ENCODE measurements at regions not wholly inside any gene's neighbourhood (a gene's known extent, or its start where the extent isn't known, plus 50 kb on each side); places are given as distances from the start of the nearest gene placed in this dataset.

DNA sequence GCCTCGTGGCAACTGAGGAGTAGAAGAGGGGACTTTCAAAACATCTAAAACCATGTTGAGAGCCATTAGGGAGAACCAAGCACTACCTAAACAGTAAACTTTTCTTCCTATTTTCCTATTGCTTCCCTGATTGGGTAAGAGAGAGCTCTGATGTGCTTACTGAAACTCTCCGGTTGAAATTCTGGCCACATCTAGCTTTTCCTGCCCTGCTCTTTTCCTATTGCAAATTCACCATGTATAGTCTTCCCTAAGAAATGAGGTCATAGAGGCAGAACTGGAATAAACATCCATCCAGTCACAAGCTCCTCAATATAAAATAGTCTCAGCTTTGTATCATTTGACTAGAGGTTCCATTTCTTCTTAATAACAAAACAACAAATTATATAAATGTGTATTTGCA lies 199.5 kb upstream of the CNR1 start:
- DNase-seq (no peak), ATAC-seq (no peak)
- Histone ChIP-seq H3K9me3 (no peaks in the 10 kb centered on the region), H3K36me3 (ENCODE audit: low read depth) (no peaks in the 10 kb centered on the region), H3K4me3 (no peak overlapping the region), H3K4me1 (ENCODE audit: low read depth) (no peaks in the 10 kb centered on the region)
- intact Hi-C loops (cut with DNase I, micrococcal nuclease) = no loop called here
- TF ChIP-seq, protein P1, sequence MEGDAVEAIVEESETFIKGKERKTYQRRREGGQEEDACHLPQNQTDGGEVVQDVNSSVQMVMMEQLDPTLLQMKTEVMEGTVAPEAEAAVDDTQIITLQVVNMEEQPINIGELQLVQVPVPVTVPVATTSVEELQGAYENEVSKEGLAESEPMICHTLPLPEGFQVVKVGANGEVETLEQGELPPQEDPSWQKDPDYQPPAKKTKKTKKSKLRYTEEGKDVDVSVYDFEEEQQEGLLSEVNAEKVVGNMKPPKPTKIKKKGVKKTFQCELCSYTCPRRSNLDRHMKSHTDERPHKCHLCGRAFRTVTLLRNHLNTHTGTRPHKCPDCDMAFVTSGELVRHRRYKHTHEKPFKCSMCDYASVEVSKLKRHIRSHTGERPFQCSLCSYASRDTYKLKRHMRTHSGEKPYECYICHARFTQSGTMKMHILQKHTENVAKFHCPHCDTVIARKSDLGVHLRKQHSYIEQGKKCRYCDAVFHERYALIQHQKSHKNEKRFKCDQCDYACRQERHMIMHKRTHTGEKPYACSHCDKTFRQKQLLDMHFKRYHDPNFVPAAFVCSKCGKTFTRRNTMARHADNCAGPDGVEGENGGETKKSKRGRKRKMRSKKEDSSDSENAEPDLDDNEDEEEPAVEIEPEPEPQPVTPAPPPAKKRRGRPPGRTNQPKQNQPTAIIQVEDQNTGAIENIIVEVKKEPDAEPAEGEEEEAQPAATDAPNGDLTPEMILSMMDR (IDR thresholded peaks at IDR 0.05) = no peak

DNA sequence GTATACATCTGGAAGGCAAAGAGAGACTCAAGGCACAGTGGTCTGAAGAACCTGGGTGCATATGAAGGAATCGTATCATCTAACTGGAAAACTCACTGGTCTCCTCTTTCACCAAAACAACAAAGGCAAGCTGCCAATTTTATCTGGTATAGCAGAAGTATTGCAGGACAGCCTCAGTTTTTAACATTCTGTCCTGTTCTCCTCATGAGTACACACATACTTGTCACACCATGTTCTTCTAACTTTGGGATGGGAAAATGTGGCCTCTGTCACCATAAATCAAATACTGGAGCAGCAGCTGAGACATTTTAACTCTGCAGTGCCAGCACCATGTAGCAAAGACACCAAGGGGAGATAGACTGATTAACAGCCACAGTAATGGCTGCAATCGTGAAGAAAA lies 199.1 kb upstream of the CNR1 start:
- no peak for DNase-seq

DNA sequence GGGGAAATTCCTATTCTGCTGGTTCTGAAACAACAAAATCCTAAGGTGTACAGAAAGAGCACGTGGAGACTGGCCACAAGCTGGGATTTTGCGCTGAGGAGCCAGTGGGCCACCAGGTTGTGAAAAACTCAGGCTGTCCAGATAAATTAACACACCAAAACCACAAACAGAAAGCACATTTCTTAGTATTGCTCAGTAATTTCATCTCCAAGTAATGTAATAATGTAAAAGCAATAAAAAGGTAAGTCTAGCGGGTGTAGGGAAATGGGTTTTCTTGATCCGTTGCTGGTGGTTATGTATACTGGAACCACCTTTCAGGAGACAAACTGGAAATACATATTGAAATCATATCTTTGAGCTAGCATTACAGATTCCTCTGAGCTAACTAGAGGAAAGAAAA lies 195.6 kb upstream of the CNR1 start:
- H3K9me3 ChIP-seq = no peaks in the 10 kb centered on the region
- TF ChIP-seq, protein P1 (IDR thresholded peaks at IDR 0.05) = no peak
- no peak overlapping the region for H3K4me3 ChIP-seq
- no peak for DNase-seq
- no peaks in the 10 kb centered on the region for H3K4me1 ChIP-seq (ENCODE audit: low read depth)
- H3K36me3 ChIP-seq (ENCODE audit: low read depth) = no peaks in the 10 kb centered on the region
- no peak for ATAC-seq
- intact Hi-C loops (cut with DNase I, micrococcal nuclease) = no loop called here

More for the DNA sequence above, 199.1 kb upstream of the CNR1 start:
- no peak for ATAC-seq
- no peak overlapping the region for H3K4me3 ChIP-seq
- H3K4me1 ChIP-seq (ENCODE audit: low read depth) = no peaks in the 10 kb centered on the region
- H3K36me3 ChIP-seq (ENCODE audit: low read depth) = no peaks in the 10 kb centered on the region
- TF ChIP-seq, protein P1 (IDR thresholded peaks at IDR 0.05) = no peak
- intact Hi-C loops (cut with DNase I, micrococcal nuclease) = no loop called here
- no peaks in the 10 kb centered on the region for H3K9me3 ChIP-seq

DNA sequence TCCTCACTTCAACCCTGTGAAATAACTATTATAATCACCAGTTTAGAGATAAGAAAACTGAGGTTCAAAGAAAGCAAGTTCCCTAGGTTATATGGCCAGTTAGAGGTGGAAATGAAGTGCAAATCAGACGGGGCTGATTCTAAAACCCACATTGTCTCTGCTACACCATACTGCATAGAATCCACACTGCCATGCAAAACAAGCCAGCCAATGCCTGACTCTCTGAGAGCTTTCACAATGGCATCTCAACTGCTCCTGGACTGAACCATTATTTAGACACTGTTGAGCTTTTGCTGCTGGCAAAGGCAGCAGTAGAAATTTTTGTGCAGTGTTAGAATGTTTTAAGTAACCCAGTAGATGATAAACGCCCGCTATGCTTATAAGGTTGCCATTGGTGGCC lies 195.2 kb upstream of the CNR1 start:
- Histone ChIP-seq H3K4me1 (ENCODE audit: low read depth) (no peaks in the 10 kb centered on the region), H3K9me3 (no peaks in the 10 kb centered on the region), H3K36me3 (ENCODE audit: low read depth) (no peaks in the 10 kb centered on the region), H3K4me3 (no peak overlapping the region)
- intact Hi-C loops (cut with DNase I, micrococcal nuclease) = no loop called here
- TF ChIP-seq, protein P1 (IDR thresholded peaks at IDR 0.05) = no peak
- no peak for DNase-seq
- no peak for ATAC-seq

DNA sequence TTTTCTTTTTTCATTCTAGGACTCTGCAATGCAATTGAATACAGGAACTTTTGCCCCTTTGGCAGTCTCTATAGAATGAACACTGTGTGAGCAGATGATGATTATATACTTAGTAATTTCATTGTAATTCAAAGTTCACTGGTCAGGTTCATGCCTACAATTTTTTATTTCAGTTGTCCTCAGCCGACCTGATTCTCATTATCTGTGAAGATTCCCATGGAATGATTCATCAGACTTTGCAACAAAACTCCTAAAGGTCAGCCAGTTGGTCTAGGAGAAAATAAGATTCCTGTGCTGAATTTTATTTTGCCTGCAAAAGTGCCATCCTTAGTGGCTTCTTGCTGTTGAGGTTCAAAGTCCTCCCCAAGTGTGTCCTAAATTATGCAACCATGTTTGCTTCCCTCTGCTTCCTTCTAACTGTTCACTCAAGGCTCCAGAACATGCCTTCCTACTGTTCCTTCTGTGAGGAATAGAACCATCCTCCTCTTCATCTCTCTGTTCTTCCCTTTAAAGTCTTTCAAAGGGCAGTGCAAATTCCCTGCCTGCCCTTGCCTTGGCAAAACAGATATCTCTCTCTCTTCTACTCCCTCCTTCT lies 194.2 kb upstream of the CNR1 start:
- ATAC-seq (no peak), DNase-seq (no peak)
- H3K4me3 ChIP-seq = no peak overlapping the region
- no peaks in the 10 kb centered on the region for H3K36me3 ChIP-seq (ENCODE audit: low read depth)
- no peaks in the 10 kb centered on the region for H3K4me1 ChIP-seq (ENCODE audit: low read depth)
- TF ChIP-seq, protein P1 (IDR thresholded peaks at IDR 0.05) = no peak
- intact Hi-C loops (cut with DNase I, micrococcal nuclease) = no loop called here
- no peaks in the 10 kb centered on the region for H3K9me3 ChIP-seq
